Activated effector memory CD4-positive, alpha-beta T cell treated with anti-CD3 and anti-CD28 coated beads, Interleukin-2, amount 50 U/mL, for 16 hours (primary cell): ENCODE measurements at regions not wholly inside any gene's neighbourhood (a gene's known extent, or its start where the extent isn't known, plus 50 kb on each side); places are given as distances from the start of the nearest gene placed in this dataset.

Experiments used
- DNase-seq: peaks from one replicate; pipeline ENCODE4 v3.0.0-alpha.2; 2020

DNA sequence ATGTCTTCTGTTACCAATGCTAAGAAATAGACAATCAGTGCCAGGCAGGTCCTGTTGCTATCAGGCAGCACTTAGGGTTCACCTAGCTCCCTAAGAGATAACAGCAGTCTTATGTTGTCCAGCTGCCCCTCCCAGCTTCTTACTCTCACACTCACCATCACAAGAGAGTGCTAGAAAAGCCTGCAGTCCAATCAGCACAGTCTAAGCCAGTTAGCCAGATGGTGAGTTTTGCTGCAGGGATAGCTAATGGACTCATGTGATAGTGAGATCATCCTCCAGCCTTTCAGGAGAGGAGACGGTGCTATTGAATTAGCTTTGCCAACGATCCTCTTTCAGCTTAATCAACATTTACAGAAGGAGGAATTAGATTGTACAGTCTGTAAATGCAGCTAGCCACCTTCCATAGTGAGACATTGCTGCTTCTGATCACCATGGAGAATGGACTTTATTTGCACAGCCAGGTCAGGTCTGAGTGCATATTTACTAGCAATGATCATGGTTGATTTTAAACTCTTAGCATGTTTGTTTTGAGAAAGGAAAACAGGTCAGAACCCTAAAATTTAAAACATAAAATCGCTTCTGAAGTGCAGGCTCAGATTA is 438.3 kb downstream of the CENPC start:
- no peak for DNase-seq

DNA sequence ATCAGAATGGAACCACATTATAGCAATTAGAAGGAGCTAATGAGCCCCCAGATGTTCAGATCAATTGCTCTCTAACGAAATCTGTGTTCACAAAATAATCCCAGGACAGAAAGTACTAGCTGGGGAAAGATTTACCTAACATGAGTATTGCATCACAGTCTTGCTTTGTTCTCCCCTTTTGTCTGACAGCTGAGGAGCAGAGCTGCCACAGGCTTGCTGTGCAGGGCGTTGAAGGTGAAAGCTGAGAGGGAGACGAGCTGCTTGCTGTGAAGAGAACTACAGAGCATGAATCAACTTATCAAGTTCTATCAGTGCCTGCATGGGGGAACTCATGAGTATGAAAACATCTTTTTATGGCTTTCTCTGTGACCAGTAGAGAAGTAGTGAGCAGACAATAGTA is 441.2 kb downstream of the CENPC start:
- no peak for DNase-seq

DNA sequence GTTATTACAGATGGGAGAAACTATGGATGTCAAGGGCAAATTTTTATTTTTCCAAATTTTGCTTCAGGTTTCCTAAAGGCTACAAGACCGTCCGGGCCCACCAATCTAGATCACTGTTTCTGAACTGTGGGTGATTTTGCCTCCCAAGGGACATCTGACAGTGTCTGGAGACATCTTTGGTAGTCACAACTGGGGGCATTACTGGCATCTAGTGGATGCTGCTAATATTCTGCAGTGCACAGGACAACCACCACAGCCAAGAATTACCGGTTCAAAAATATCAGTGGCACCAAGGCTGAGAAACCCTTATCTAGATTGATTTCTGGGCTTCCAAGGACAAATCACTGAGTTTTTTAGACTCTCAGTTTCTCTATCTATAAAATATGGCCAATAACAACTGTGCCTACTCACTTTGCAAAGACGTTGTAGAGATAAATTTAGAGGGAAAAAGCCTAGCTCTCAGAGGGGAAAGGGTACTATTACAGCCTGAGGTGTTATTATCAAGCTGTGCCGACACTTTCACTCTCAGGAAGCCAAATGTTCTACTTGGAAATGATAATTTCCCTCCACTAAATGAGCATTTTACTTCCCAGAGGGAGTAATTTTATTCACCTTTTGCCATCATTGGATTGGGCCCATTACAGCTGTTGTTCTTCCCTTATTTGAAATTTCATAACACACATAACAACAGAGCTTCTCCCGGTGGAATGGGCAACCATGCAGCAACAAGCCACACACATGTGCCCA is 442.1 kb downstream of the CENPC start:
- no peak for DNase-seq

DNA sequence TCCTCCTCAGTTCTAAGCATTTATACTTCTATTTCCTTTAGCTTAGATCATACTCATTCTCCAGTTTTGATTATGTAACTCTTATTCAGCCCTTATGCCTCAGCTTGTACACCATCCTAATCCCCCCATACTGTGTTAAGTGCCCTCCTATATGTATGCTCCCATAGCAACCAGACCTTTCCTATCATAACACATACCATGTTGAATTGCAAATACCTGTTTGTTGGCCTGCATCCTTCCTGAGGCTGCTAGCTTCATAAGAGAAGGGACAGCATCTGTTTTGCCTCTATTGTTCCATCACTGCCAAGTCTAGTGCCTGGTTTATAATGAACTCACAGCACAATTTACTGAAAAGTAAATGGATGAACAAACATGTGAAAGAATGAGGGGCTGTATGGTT is 443.7 kb downstream of the CENPC start:
- DNase-seq: no peak

DNA sequence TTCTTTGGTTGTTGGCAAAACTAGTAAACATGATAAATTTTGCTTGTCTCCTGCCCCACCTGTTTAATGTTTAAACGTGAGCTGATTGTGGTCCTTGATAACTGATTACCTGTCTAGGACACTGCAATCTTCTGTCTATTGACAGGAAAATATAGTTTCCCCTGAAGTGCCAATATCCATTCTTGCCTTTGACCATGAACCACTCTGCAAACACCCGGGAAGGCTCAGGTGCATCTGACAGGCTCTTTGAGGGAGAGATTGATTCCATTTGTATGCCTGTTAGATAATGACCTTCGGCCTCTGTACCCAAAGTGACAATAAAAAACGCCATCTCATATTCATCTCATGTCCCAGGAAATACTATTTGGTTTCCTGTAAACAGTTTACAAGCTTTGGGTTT is 453.0 kb downstream of the CENPC start:
- no peak for DNase-seq

DNA sequence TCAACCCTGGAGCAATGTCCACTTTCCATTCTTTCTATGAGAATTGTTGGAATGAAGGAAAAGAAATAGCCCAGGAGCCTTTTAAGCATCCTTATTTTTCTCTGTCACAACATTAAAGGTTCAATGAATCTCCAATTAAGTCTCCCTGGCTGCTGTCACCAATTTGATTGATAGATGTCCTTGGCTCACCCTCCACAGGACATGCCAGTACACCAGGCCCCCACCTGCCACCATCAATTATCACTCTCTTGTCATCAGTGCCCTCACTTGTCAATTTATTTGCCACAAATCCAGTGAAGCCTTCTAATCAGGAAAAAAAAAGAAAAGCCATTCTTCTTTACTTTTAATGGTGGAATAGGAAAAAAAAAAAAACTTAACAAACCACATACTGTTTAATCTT is 453.6 kb downstream of the CENPC start:
- DNase-seq: no peak

DNA sequence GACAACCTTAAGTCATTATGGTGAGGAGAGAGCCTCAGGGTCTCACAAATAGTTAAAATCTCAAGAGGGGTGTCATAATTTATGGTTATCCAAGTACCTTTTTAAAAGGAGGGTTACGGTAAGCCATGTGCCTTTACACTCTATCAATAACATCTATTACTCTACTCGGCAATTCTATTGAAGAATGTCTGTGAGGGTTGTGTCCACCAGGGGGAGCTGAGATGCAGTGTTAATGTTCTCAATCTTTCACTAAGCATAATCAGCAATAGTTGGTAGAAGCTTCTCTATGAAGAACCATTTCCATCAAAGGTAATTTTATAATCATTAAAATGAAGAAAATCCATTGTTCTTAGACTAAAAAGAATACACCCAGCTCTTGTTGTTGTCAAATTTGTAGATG is 457.4 kb downstream of the CENPC start:
- no peak for DNase-seq

DNA sequence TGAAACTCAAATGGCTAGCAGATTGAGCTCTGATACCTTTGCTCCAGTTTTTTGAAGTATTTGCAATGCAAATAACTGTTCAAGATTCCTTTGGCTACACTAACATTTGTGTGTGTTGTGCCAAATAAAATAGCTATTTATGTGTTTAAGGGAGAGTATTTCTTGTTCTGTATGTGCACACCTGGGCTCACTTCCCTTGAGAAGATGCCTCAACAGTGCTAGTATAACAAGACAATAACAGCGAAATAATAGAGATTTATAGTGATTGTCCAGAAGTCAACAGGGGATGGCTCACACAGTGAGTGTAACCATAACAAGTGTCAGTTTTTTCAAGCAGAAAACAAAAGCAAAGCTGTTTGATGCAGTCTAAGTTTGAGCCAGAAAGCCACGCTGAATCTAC is 460.5 kb downstream of the CENPC start:
- no peak for DNase-seq

DNA sequence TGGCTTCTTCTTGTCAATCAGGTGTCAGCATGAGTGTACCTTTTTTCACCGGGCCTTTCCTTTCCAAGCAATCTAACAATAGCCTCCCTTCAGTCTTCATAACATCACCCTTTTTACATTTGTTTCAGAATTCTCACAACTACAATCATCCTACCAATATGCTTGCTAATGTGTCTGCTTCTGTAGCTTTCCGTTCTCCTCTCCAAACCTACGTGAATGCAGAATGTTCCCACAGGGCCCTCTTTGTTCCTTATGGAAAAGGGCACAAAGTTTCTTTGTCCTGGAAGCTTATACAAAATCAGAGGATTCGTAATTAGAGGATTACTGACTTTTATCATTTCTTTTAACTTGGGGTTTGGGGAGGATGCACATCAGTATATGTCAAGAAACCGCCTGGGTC is 461.8 kb downstream of the CENPC start:
- no peak for DNase-seq

DNA sequence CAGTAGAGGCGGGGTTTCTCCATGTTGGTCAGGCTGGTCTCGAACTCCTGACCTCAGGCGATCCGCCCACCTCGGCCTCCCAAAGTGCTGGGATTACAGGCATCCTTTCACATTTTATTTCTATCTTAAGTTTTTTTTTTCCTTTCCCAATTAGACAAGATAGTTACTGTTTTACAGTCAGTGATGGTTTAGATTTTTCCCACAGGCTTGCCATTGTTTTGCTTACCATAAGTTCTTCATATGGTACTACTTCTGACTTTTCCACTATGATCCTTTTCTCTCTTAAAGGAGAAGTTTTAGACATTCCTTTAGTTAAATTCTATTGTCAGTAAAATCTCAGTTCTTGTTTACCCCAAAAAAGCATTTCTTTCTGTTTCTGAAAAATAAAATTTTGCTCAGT is 462.6 kb downstream of the CENPC start:
- DNase-seq: no peak

DNA sequence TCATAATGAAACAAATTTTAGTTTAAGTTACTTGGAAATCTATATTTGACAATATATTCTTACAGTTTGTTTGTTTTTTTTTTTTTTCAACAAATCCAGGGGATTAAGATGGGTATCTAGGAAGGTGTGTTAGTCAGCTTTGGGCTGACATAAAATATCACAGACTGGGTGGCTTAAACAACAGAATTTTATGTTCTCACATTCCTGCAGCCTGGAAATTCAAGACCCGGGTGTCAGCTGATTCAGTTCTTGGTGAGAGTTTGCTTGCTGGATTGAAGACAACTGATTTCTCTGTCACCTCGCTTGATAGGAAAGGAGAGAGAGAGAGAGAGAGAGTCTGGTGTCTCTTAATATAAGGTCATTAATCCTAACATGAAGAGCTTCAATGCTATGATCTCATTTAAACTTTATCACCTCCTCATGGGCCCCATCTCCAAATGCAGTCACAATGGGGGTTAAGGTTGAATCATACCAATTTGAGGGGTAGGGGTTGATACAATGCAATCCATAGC is 465.2 kb downstream of the CENPC start:
- no peak for DNase-seq

DNA sequence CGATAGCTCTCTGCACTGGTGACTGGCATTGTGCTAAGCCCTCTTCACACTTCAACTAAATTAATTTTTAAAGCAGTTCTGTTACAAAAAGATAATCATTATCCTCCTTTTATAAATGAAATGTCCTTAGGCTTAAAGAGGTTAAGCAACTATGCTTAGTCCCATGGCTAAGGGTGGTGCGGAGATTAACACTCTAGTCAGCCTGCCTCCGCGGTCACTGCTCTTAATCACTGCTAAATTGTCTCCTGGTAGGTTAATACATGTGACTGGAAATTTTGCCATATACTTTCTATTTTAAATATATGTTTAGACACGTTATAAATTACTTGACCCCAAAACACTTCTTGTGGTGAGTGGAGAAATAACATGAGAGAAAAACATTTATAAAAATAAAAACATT is 473.7 kb downstream of the CENPC start:
- no peak for DNase-seq

DNA sequence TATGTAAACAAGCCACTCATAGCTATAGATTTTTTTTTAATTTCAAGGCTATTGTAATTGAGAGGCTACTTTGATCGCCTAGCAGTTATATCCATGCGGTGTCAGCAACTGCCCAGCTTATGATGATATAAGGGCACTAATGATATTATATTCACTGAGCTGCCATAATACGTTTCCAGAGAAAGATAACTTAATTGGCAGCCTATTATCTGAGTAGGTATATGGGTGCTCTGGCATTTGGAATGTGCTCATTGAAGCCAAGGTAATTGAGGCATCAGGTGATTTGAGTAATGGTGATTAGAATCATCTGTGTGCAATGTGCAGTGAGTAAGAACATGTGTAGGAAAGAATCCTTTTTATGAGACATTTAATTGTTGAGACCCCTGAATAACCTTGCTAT is 490.0 kb downstream of the CENPC start:
- DNase-seq: no peak

DNA sequence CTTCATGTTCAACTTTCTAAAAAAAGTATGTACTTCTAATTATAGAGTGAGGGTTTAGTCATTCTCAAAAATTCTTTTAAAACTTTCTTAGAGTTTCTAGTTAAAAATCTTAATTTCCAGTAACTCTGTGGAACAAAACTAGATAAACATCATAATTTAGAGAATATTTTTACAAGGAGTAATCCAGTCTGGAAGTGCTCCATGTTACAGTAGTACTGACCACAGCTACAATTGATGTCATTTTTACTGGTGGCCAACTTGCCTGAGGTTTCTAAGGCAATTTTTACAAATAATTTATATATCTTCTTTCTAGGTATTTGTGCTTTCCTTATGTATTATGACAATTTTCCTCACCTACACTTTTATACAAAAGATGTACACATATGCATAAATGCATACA is 490.4 kb downstream of the CENPC start:
- DNase-seq: no peak

DNA sequence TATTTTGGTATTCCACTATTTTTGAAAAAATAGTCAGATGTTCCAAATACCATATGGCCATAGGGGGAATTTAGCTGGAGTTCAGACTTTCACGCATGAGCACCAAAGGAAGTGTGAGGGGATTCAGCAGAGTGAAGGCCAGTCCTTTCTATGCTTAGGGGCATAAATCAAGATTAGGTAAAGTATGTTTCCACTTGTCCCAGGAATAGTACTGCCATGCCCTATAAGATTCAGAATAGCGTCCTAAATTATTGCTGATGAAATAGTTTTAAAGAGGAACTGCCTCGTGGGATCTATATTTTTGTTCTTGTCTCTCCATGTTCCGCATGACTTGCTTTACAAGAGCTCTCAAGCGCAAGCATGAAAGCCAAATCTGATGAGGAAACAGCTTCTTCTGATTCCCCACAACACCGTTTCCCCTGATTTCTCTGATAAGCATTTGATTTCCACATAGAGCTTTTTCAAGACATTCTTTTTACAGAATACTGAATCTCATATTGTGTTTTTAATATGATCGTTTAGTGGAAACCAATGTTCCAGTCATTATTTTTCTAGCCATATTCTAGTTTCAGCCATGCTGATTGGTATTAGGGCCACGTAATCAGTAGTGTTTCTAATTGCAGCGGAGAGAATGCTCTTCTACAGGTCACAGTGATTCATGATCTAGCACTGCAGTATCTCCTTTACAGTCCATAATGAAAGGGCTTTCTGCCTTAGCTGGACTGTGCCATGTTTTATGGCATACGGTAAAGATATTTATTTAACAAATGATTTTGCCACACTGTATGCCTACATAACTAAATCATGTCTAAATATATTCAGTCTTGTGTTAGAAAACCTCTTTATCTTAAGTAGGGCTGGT is 492.3 kb downstream of the CENPC start:
- no peak for DNase-seq

DNA sequence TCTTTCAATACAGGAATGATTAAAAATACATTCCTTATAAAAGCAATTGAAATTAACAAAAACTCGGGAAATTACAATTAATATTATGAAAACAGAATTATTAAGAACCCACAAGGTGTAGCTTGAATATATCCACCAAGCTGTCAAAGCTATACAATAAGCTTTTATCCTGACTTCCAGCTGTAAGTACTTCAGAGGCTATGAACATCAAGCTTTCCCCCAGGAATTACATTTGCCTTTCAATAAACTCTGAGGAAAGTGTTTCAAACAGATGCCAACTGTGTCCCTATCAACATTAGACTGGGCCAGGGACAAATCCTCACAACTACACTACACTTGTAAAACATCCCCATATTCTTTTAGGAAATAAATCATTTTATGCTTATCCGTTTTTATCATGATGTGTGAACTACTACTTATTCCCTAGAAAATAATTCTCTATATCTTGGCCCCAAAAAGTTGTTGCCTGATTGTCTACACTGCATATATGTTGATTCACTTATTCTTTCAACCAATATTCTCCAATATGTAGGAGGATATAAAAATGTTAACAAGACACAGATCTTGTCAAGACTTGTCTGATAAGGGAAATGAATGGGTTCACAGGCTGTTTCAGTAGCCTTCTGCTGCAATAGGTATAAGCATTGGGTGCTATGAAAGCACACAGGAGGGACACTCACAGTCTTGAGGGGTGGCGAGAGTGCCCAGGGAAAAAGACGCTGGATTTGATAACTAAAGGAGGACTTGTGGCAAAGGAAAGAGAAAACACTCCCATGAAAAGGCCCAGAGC is 494.1 kb downstream of the CENPC start:
- no peak for DNase-seq

DNA sequence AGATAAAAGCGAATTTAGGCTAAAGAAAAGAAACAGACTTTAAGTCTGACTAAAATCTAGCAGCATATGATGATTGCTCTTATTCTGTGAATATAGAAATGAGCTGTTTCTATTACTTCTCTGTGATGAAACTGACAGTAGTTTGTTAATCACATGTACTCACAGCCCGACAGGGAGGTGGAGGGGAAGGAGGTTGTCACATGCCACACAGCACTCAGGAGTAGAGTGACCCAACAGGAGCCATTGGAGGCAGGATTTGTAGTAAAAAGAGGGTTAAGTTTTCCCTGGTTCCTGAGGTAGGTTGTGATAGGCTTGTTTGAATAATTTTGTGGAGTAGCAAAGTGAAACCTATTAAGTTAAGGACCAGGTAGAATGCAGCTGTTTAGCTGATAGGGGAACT is 495.9 kb downstream of the CENPC start:
- DNase-seq: no peak

DNA sequence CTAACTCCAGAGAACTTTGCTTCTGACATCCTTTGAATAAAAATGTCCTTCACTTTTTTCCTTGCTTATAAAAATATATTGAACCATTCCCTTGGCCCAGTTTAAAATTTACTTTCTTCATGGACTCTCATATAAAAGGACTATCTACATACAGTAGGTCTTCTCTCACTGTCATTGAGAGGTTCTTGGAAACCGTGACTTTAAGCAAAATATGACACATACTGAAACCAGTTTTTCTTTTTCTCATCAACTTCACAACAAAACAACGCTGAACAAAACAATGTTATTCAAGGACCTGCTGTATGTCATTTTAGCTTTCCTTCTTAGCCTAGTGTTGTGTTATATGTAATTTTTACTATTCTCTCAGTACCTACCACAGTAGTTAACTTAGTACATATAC is 496.8 kb downstream of the CENPC start:
- no peak for DNase-seq

DNA sequence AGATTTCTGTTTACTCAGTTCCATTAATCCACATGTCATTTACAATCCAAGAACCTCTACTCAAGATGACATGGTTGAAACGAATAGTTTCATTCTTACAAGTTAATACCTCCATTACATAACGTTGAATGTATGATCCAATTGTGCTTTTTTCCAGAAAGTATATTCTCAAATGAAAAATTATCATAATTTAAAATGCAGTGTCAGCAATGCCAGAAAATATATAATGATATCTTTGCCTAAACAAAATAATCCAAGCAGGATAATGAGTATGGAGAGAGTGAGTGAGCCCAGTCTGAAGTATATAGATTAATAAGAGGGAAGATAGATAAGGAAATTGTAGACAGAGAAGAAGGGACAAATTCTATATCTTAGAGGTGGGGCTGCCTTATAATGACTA is 505.0 kb downstream of the CENPC start:
- no peak for DNase-seq

DNA sequence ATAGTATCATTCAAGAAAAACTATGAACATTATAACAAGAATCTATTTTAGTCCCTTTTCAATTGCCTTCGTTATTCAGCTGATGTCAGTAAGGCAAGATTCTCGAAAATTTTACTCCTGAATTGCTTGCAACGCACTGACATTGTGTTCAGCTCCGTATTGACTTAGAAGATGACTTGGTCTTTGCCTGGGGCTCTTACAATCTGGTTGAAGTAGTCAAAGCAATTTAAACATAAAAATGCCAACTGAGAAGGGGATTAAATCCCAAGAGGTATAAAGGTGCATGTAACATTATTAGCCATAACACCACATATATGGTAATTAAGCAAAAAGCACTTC is 507.1 kb downstream of the CENPC start:
- no peak for DNase-seq

DNA sequence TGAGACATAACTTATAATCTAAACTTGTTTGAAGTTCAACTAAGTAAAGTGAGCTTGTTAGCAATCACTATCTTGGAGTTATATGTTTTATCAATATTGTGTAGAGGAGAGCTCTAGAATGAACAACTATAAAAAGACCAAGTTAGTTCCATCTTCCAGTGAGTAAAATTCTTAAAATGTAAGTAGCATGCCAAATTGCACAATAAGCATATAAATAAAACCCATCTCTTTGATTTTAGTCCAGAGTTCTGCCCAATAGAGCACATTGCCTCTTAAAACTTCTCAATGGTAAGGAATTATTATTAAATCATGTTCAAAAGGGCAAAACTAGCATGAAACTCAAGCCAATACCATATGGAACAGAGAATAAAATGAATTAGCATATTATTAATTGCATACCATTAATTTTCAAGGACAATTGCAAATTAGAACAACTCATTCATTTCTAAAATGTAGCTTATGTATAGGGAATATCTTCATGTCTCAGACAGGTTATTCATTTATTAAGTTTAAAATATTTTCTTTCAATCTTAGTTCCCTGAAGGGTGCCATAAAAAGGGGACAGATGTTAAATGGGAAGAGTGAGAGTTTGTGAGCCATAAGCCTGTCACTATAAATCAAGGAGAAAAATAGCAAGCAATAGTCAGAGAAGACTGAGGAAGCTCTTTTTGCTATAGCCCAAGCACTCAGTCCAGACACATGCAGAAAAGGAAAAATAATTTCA is 507.6 kb downstream of the CENPC start:
- no peak for DNase-seq

DNA sequence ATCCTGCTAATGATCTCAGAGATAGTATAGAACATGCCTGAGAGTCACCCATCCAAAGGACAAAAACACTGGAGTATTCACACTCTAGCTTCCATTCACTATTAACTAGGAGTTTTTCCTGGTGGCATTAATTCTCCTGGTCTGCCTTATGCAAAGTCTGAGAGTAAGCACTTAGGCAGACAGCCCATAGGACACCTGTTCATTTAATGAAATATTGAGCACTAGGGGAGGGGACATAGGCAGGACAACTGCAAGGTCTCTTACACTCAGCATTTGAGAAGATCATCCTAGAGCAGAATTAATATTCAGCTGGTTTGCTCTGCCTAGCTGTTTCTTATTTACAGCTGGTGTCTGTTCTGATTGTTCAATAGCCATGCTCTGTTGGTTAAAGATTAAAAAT is 508.5 kb downstream of the CENPC start:
- no peak for DNase-seq

DNA sequence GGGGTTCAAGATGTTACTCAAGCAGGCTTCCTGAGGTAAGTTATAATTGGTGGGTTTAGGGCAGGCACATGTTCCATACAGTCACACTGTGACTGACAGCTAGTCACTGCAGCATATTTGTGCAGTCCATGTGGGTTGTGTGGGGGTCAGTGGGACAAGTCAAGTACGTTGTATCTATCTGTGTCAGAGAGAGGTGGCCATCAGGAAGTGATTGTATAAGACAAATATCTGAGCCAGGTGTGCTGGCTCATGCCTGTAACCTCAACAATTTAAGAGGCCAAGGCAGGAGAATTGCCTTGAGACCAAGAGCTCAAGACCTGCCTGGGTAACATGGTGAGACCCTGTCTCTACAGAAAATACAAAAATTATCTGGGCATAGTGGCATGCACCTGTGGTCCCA is 509.3 kb downstream of the CENPC start:
- DNase-seq: no peak
